Kidney (tissue), 13 donors: ENCODE measurements at regions not wholly inside any gene's neighbourhood (a gene's known extent, or its start where the extent isn't known, plus 50 kb on each side); places are given as distances from the start of the nearest gene placed in this dataset.
A peak's percentile ranks its signal among the peaks of the same experiment; 100 is the strongest.
"Not testable (repeated sequence)": the region's sequence is repeated elsewhere in the genome, so short reads cannot be mapped to it uniquely, and the experiment has no call there.

Experiments used
- DNase-seq, 5 donors: peaks; one replicate each; pipeline ENCODE4 v3.0.0-alpha.2; 2013 to 2020
- FAIRE-seq: peaks from 2 replicates; lab custom pipeline; 2012; peaks lifted over from hg19 to GRCh38; lab: Jason Lieb, UNC
- H3K27ac ChIP-seq, 2 donors: one replicate each; pipeline ENCODE4 v1.7.0; 2013; ENCODE audit warnings: low read depth in 2 of 2, low read length in 2 of 2, inconsistent platforms in 1 of 2
- H3K27me3 ChIP-seq: one replicate; pipeline ENCODE4 v1.7.1; 2013; ENCODE audit warnings: low read length, inconsistent platforms; ENCODE audit not compliant: control insufficient read depth, insufficient read depth
- H3K36me3 ChIP-seq, 3 donors: one replicate each; pipeline versions ENCODE4 v1.7.0 to v1.7.1; 2013; ENCODE audit warnings: low read length in 3 of 3, control low read depth in 1 of 3, inconsistent platforms in 1 of 3; ENCODE audit not compliant: insufficient read depth in 3 of 3, control insufficient read depth in 2 of 3
- H3K4me1 ChIP-seq, 3 donors: one replicate each; pipeline versions ENCODE4 v1.7.0 to v1.7.1; 2013; ENCODE audit warnings: low read length in 3 of 3, inconsistent platforms in 1 of 3, low read depth in 1 of 3; ENCODE audit not compliant: control insufficient read depth in 2 of 3, insufficient read depth in 2 of 3
- H3K4me3 ChIP-seq, 3 donors: one replicate each; pipeline versions ENCODE4 v1.7.0 to v1.8.1; 2013; ENCODE audit warnings: low read length in 3 of 3, control low read depth in 1 of 3, inconsistent platforms in 1 of 3
- H3K9ac ChIP-seq, 3 donors: one replicate each; pipeline versions ENCODE4 v1.7.0 to v1.7.1; 2013; ENCODE audit warnings: low read length in 3 of 3, control low read depth in 1 of 3, inconsistent platforms in 1 of 3
- H3K9me3 ChIP-seq, 3 donors: one replicate each; pipeline versions ENCODE4 v1.7.0 to v1.7.1; 2013; ENCODE audit warnings: low read length in 3 of 3, control low read depth in 1 of 3, inconsistent platforms in 1 of 3; ENCODE audit not compliant: control insufficient read depth in 2 of 3, insufficient read depth in 1 of 3
- CTCF ChIP-seq: IDR thresholded peaks from 3 replicates; pipeline ENCODE4 v1.5.1; 2012; ENCODE audit warnings: mild to moderate bottlenecking, moderate library complexity, borderline replicate concordance; ENCODE audit not compliant: insufficient read depth; ENCODE audit errors: extremely low read depth
- intact Hi-C: fragments of 100-400 bp; cut with DNase I; formaldehyde crosslinking; loops from one replicate; pipeline ENCODE4 v1.11.1; 2022
- donor health status: control.
- donor health status: control.
- donor health status: control.
- donor health status: control.
- donor health status: control.
- donor health status: DM: yes; HTN: yes; CAD: no.
- donor health status: Normal renal cell carcinoma (clear cell type).

- intact Hi-C loops = no loop called here
- no peak for FAIRE-seq
- no peaks in the 10 kb centered on the region for H3K9me3 ChIP-seq
- no peak for TF ChIP-seq CTCF
- H3K27ac ChIP-seq = no peak overlapping the region
- DNase-seq = no peak
- no peaks in the 10 kb centered on the region for H3K4me1 ChIP-seq
- no peaks in the 10 kb centered on the region for H3K27me3 ChIP-seq
- H3K4me3 ChIP-seq = no peak overlapping the region
- H3K9ac ChIP-seq = no peak overlapping the region
- H3K36me3 ChIP-seq = no peaks in the 10 kb centered on the region
Measured at GRCh38 chr6:76834399-76834798, 628.9 kb downstream of the HTR1B start.

GRCh38 chr6:76831299-76831698 lies 632.0 kb downstream of the HTR1B start:
- H3K9me3 ChIP-seq = no peaks in the 10 kb centered on the region
- no peak for FAIRE-seq

GRCh38 chr6:76823578-76823977 lies 639.7 kb downstream of the HTR1B start:
- DNase-seq, H3K4me1 ChIP-seq, H3K27me3 ChIP-seq, intact Hi-C loops, H3K27ac ChIP-seq, H3K9ac ChIP-seq, H3K36me3 ChIP-seq, H3K4me3 ChIP-seq, H3K9me3 ChIP-seq, FAIRE-seq: not testable (repeated sequence)

More at GRCh38 chr6:76831299-76831698, 632.0 kb downstream of the HTR1B start:
- TF ChIP-seq CTCF = no peak
- intact Hi-C loops = no loop called here
- Histone ChIP-seq H3K27me3 (no peaks in the 10 kb centered on the region), H3K9ac (no peak overlapping the region), H3K36me3 (no peaks in the 10 kb centered on the region), H3K4me1 (no peaks in the 10 kb centered on the region), H3K4me3 (no peak overlapping the region), H3K27ac (no peak overlapping the region)
- no peak for DNase-seq

GRCh38 chr6:76818451-76818850 lies 644.8 kb downstream of the HTR1B start:
- Histone ChIP-seq H3K27ac (no peak overlapping the region), H3K4me3 (no peak overlapping the region), H3K9ac (no peak overlapping the region), H3K36me3 (no peaks in the 10 kb centered on the region), H3K4me1 (no peaks in the 10 kb centered on the region), H3K9me3 (peaks cover 0 to 5% (median 0%) of the 10 kb centered on the region in 3 donors), H3K27me3 (no peaks in the 10 kb centered on the region)
- DNase-seq (peak in 1 of 5 donors; percentile 48), FAIRE-seq (no peak)
- TF ChIP-seq CTCF = no peak
- intact Hi-C loops = no loop called here
